GM23338 (cell line): ENCODE measurements at regions not wholly inside any gene's neighbourhood (a gene's known extent, or its start where the extent isn't known, plus 50 kb on each side); places are given as distances from the start of the nearest gene placed in this dataset.

Source experiments
- ATAC-seq: fragments of 200-7000 bp; cut with Tn5 transposase; 3 replicates; pipeline ENCODE4 v1.9.1; 2020
- DNase-seq: peaks from one replicate; pipeline ENCODE4 v3.0.0-alpha.2; 2015; ENCODE audit warnings: low spot score
- H2AFZ ChIP-seq: fragments of 200-600 bp; sonication (generic); 2 replicates; pipeline ENCODE4 v1.8.0; 2016; ENCODE audit warnings: antibody characterized with exemption, mild to moderate bottlenecking, moderate library complexity
- H3F3A ChIP-seq: fragments of 200-600 bp; sonication (generic); replicated peaks from 2 replicates; pipeline ENCODE4 v1.8.0; 2017; ENCODE audit warnings: antibody characterized with exemption, mixed run types, low read depth
- H3K27ac ChIP-seq: fragments of 200-600 bp; sonication (generic); 2 replicates; pipeline ENCODE4 v1.6.1; 2016; ENCODE audit warnings: low read depth
- H3K27me3 ChIP-seq: fragments of 200-600 bp; sonication (generic); 2 replicates; pipeline ENCODE4 v1.8.0; 2016; ENCODE audit warnings: mild to moderate bottlenecking, mixed run types, moderate library complexity; ENCODE audit not compliant: insufficient read depth
- H3K36me3 ChIP-seq: fragments of 200-600 bp; sonication (generic); 2 replicates; pipeline ENCODE4 v1.8.0; 2016; ENCODE audit warnings: mild to moderate bottlenecking; ENCODE audit not compliant: insufficient read depth
- H3K4me1 ChIP-seq: fragments of 200-600 bp; sonication (generic); 2 replicates; pipeline ENCODE4 v1.8.0; 2016; ENCODE audit warnings: mild to moderate bottlenecking, moderate library complexity; ENCODE audit not compliant: insufficient read depth
- H3K4me2 ChIP-seq: fragments of 200-600 bp; sonication (generic); 2 replicates; pipeline ENCODE4 v1.7.1; 2017; ENCODE audit warnings: mixed run types
- H3K4me3 ChIP-seq: fragments of 200-600 bp; sonication (generic); 2 replicates; pipeline ENCODE4 v1.6.1; 2016; ENCODE audit warnings: mixed run types
- H3K79me2 ChIP-seq: fragments of 200-600 bp; sonication (generic); replicated peaks from 2 replicates; pipeline ENCODE4 v1.8.0; 2017; ENCODE audit warnings: mild to moderate bottlenecking; ENCODE audit not compliant: insufficient read depth
- H3K9me2 ChIP-seq: fragments of 200-600 bp; sonication (generic); 2 replicates; pipeline ENCODE4 v1.8.0; 2017; ENCODE audit not compliant: insufficient read depth
- H4K20me1 ChIP-seq: fragments of 200-600 bp; sonication (generic); replicated peaks from 2 replicates; pipeline ENCODE4 v1.8.0; 2017; ENCODE audit warnings: mild to moderate bottlenecking; ENCODE audit not compliant: insufficient read depth
- H3K27ac Mint-ChIP-seq: 2 replicates; pipeline ENCODE4 v1.8.0; 2020; ENCODE audit warnings: inconsistent platforms, mild to moderate bottlenecking, moderate library complexity, mixed read lengths
- H3K27me3 Mint-ChIP-seq: 3 replicates; pipeline ENCODE4 v1.8.0; 2022; ENCODE audit warnings: low read depth, mild to moderate bottlenecking, moderate library complexity, mixed read lengths, inconsistent platforms; ENCODE audit not compliant: insufficient read depth, poor library complexity
- H3K36me3 Mint-ChIP-seq: 3 replicates; pipeline ENCODE4 v1.8.0; 2021; ENCODE audit warnings: low read depth, mild to moderate bottlenecking, inconsistent platforms, moderate library complexity, mixed read lengths
- H3K4me1 Mint-ChIP-seq: 3 replicates; pipeline ENCODE4 v1.8.0; 2020; ENCODE audit warnings: mild to moderate bottlenecking, inconsistent platforms, mixed read lengths
- H3K4me3 Mint-ChIP-seq: 3 replicates; pipeline ENCODE4 v1.8.0; 2021; ENCODE audit warnings: moderate library complexity, mild to moderate bottlenecking, inconsistent platforms, mixed read lengths
- H3K9me3 Mint-ChIP-seq: 3 replicates; pipeline ENCODE4 v1.8.0; 2020; ENCODE audit warnings: moderate library complexity, mild to moderate bottlenecking, inconsistent platforms, mixed read lengths
- CREB1 ChIP-seq: fragments of 250-450 bp; sonication (Bioruptor Pico); IDR thresholded peaks from 2 replicates; pipeline ENCODE4 v1.5.0; 2020; ENCODE audit warnings: low read depth, mild to moderate bottlenecking, moderate library complexity
- CTCF ChIP-seq, 2 experiments: fragments of 200-600 bp in 1 of 2; sonication (generic) in 1 of 2; conservative IDR thresholded peaks; 2 replicates each; pipeline versions ENCODE4 v1.5.1 to v1.6.1; 2016 to 2017; ENCODE audit warnings: antibody characterized with exemption in 2 of 2, low read depth in 2 of 2, mild to moderate bottlenecking in 2 of 2, moderate library complexity in 1 of 2
- ETS1 ChIP-seq: IDR thresholded peaks from 2 replicates; pipeline ENCODE4 v1.6.1; 2016; ENCODE audit warnings: antibody characterized with exemption
- EZH2 ChIP-seq: fragments of 200-600 bp; sonication (generic); IDR thresholded peaks from one replicate; pipeline ENCODE4 v1.8.0; 2017; ENCODE audit warnings: antibody characterized with exemption, mild to moderate bottlenecking, low read depth; ENCODE audit not compliant: unreplicated experiment
- EZH2phosphoT487 ChIP-seq: fragments of 200-600 bp; sonication (generic); IDR thresholded peaks from one replicate; pipeline ENCODE4 v1.8.1; 2018; ENCODE audit warnings: antibody characterized with exemption; ENCODE audit not compliant: unreplicated experiment
- JUNB ChIP-seq: IDR thresholded peaks from one replicate; pipeline ENCODE4 v1.6.1; 2016; ENCODE audit warnings: antibody characterized with exemption; ENCODE audit not compliant: unreplicated experiment
- NANOG ChIP-seq: IDR thresholded peaks from 2 replicates; pipeline ENCODE4 v1.6.1; 2016; ENCODE audit warnings: antibody characterized with exemption, borderline replicate concordance
- POLR2AphosphoS5 ChIP-seq: IDR thresholded peaks from 2 replicates; pipeline ENCODE4 v1.6.1; 2016; ENCODE audit warnings: antibody characterized with exemption, low read depth
- REST ChIP-seq: IDR thresholded peaks from one replicate; pipeline ENCODE4 v1.6.1; 2018; ENCODE audit warnings: antibody characterized with exemption; ENCODE audit not compliant: unreplicated experiment
- STAT1 ChIP-seq: IDR thresholded peaks from one replicate; pipeline ENCODE4 v1.6.1; 2016; ENCODE audit warnings: antibody characterized with exemption; ENCODE audit not compliant: unreplicated experiment
- ZNF114 ChIP-seq: fragments of 250-450 bp; sonication (Bioruptor Pico); IDR thresholded peaks from 2 replicates; pipeline ENCODE4 v1.5.0; 2020; ENCODE audit warnings: mild to moderate bottlenecking, moderate library complexity
- ZNF331 ChIP-seq: fragments of 250-450 bp; sonication (Bioruptor Pico); IDR thresholded peaks from 2 replicates; pipeline ENCODE4 v1.5.0; 2020; ENCODE audit warnings: low read depth, mild to moderate bottlenecking, moderate library complexity
- TF ChIP-seq, protein P1 (sequence below): fragments of 250-450 bp; sonication (Bioruptor Pico); IDR thresholded peaks from 2 replicates; pipeline ENCODE4 v1.5.0; 2020; ENCODE audit warnings: mild to moderate bottlenecking, moderate library complexity

DNA sequence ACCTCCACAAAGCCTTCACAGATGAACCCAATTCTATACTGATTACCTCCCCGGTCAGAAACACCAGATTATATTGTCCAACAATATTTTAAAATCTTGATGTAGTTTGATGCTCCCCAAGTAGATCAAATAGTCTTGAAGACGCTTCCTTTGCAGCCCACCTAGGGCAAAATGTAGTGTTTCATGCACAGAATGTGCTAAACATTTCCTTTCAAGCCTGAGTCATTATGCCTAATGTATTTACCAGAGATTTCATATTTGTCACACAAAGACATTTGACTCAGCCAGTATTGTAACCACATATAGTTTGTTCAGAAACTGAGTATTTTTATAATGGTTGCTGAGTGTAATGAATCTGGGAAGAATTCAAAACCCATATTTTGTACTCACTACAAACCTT is 1396.8 kb downstream of the LRRC4C start:
- DNase-seq (no peak), ATAC-seq (no peak)
- H3K79me2 ChIP-seq: no peaks in the 10 kb centered on the region
- H3K4me1 ChIP-seq: no peaks in the 10 kb centered on the region
- Mint-ChIP-seq H3K27me3 (no peaks in the 10 kb centered on the region), H3K4me3 (no peak overlapping the region), H3K36me3 (no peaks in the 10 kb centered on the region), H3K9me3 (no peaks in the 10 kb centered on the region), H3K4me1 (peaks cover 13% of the 10 kb centered on the region; the same call in 2 of the 3 replicates), H3K27ac (no peak overlapping the region)
- no peaks in the 10 kb centered on the region for H3F3A ChIP-seq
- no peak overlapping the region for H3K4me2 ChIP-seq
- H3K9me2 ChIP-seq: no peaks in the 10 kb centered on the region
- TF ChIP-seq JUNB (no peak), ZNF331 (CRISPR knock-in tag) (no peak), EZH2 (no peak), NANOG (no peak), REST (no peak), CREB1 (CRISPR knock-in tag) (no peak), ETS1 (no peak), ZNF114 (CRISPR knock-in tag) (no peak), CTCF (conservative IDR thresholded peaks at IDR 0.05; ENCODE audit: low read depth in 2 of 2) (no peak), EZH2phosphoT487 (no peak), POLR2AphosphoS5 (no peak), STAT1 (no peak)
- TF ChIP-seq, protein P1, sequence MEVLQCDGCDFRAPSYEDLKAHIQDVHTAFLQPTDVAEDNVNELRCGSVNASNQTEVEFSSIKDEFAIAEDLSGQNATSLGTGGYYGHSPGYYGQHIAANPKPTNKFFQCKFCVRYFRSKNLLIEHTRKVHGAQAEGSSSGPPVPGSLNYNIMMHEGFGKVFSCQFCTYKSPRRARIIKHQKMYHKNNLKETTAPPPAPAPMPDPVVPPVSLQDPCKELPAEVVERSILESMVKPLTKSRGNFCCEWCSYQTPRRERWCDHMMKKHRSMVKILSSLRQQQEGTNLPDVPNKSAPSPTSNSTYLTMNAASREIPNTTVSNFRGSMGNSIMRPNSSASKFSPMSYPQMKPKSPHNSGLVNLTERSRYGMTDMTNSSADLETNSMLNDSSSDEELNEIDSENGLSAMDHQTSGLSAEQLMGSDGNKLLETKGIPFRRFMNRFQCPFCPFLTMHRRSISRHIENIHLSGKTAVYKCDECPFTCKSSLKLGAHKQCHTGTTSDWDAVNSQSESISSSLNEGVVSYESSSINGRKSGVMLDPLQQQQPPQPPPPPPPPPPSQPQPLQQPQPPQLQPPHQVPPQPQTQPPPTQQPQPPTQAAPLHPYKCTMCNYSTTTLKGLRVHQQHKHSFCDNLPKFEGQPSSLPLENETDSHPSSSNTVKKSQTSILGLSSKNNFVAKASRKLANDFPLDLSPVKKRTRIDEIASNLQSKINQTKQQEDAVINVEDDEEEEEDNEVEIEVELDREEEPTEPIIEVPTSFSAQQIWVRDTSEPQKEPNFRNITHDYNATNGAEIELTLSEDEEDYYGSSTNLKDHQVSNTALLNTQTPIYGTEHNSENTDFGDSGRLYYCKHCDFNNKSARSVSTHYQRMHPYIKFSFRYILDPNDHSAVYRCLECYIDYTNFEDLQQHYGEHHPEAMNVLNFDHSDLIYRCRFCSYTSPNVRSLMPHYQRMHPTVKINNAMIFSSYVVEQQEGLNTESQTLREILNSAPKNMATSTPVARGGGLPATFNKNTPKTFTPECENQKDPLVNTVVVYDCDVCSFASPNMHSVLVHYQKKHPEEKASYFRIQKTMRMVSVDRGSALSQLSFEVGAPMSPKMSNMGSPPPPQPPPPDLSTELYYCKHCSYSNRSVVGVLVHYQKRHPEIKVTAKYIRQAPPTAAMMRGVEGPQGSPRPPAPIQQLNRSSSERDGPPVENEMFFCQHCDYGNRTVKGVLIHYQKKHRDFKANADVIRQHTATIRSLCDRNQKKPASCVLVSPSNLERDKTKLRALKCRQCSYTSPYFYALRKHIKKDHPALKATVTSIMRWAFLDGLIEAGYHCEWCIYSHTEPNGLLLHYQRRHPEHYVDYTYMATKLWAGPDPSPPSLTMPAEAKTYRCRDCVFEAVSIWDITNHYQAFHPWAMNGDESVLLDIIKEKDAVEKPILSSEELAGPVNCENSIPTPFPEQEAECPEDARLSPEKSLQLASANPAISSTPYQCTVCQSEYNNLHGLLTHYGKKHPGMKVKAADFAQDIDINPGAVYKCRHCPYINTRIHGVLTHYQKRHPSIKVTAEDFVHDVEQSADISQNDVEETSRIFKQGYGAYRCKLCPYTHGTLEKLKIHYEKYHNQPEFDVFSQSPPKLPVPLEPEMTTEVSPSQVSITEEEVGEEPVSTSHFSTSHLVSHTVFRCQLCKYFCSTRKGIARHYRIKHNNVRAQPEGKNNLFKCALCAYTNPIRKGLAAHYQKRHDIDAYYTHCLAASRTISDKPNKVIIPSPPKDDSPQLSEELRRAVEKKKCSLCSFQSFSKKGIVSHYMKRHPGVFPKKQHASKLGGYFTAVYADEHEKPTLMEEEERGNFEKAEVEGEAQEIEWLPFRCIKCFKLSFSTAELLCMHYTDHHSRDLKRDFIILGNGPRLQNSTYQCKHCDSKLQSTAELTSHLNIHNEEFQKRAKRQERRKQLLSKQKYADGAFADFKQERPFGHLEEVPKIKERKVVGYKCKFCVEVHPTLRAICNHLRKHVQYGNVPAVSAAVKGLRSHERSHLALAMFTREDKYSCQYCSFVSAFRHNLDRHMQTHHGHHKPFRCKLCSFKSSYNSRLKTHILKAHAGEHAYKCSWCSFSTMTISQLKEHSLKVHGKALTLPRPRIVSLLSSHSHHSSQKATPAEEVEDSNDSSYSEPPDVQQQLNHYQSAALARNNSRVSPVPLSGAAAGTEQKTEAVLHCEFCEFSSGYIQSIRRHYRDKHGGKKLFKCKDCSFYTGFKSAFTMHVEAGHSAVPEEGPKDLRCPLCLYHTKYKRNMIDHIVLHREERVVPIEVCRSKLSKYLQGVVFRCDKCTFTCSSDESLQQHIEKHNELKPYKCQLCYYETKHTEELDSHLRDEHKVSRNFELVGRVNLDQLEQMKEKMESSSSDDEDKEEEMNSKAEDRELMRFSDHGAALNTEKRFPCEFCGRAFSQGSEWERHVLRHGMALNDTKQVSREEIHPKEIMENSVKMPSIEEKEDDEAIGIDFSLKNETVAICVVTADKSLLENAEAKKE (CRISPR knock-in tag): no peak
- H4K20me1 ChIP-seq: no peaks in the 10 kb centered on the region
- H3K27ac ChIP-seq: no peak overlapping the region
- H3K36me3 ChIP-seq: no peaks in the 10 kb centered on the region
- no peak overlapping the region for H2AFZ ChIP-seq
- H3K4me3 ChIP-seq: no peak overlapping the region
- no peaks in the 10 kb centered on the region for H3K27me3 ChIP-seq
